ENCODE measurements at regions not wholly inside any gene's neighbourhood (a gene's known extent, or its start where the extent isn't known, plus 50 kb on each side); places are given as distances from the start of the nearest gene placed in this dataset.

GRCh38 chr20:60953321-60953720, 298.7 kb upstream of the CDH4 start:
- Histone ChIP-seq H3F3A (ENCODE audit: insufficient read depth) (no peaks in the 10 kb centered on the region), H3K79me2 (ENCODE audit: insufficient read depth, low read length) (no peaks in the 10 kb centered on the region), H3K9me2 (replicated peaks; ENCODE audit: insufficient read depth, low read length) (no peaks in the 10 kb centered on the region), H3K36me3 (ENCODE audit: low read length) (no peaks in the 10 kb centered on the region), H3K27me3 (ENCODE audit: low read length) (no peaks in the 10 kb centered on the region), H4K20me1 (ENCODE audit: low read depth, low read length) (no peaks in the 10 kb centered on the region), H3K27ac (ENCODE audit: low read depth, low read length) (no peak overlapping the region), H3K4me3 (ENCODE audit: insufficient read depth, low read length, poor library complexity, severe bottlenecking) (no peak overlapping the region), H2AFZ (ENCODE audit: low read depth, low read length, severe bottlenecking) (no peak overlapping the region), H3K9ac (ENCODE audit: low read length) (no peak overlapping the region), H3K4me2 (ENCODE audit: low read depth, low read length, poor library complexity, severe bottlenecking) (no peak overlapping the region), H3K9me3 (ENCODE audit: insufficient read depth, low read length) (no peaks in the 10 kb centered on the region)
- no peak for TF ChIP-seq CTCF (IDR thresholded peaks at IDR 0.05; ENCODE audit: insufficient read depth, low read length, poor library complexity, severe bottlenecking)
- no peak for TF ChIP-seq EZH2phosphoT487 (conservative IDR thresholded peaks at IDR 0.05; ENCODE audit: low read length)

GRCh38 chr20:60955706-60956105, 296.4 kb upstream of the CDH4 start:
- no peak overlapping the region for H3K4me2 ChIP-seq (ENCODE audit: low read depth, low read length, poor library complexity, severe bottlenecking)
- H3K9me2 ChIP-seq (replicated peaks; ENCODE audit: insufficient read depth, low read length), result no peaks in the 10 kb centered on the region
- no peaks in the 10 kb centered on the region for H4K20me1 ChIP-seq (ENCODE audit: low read depth, low read length)
- no peak overlapping the region for H3K27ac ChIP-seq (ENCODE audit: low read depth, low read length)
- no peaks in the 10 kb centered on the region for H3F3A ChIP-seq (ENCODE audit: insufficient read depth)
- no peak for TF ChIP-seq EZH2phosphoT487 (conservative IDR thresholded peaks at IDR 0.05; ENCODE audit: low read length)
- TF ChIP-seq CTCF (IDR thresholded peaks at IDR 0.05; ENCODE audit: insufficient read depth, low read length, poor library complexity, severe bottlenecking), result no peak
- no peaks in the 10 kb centered on the region for H3K27me3 ChIP-seq (ENCODE audit: low read length)
- H3K9ac ChIP-seq (ENCODE audit: low read length), result no peak overlapping the region
- no peaks in the 10 kb centered on the region for H3K36me3 ChIP-seq (ENCODE audit: low read length)
- no peaks in the 10 kb centered on the region for H3K9me3 ChIP-seq (ENCODE audit: insufficient read depth, low read length)
- H3K79me2 ChIP-seq (ENCODE audit: insufficient read depth, low read length), result no peaks in the 10 kb centered on the region
- H3K4me3 ChIP-seq (ENCODE audit: insufficient read depth, low read length, poor library complexity, severe bottlenecking), result no peak overlapping the region
- H2AFZ ChIP-seq (ENCODE audit: low read depth, low read length, severe bottlenecking), result no peak overlapping the region

GRCh38 chr20:60956194-60956593, 295.9 kb upstream of the CDH4 start:
- TF ChIP-seq CTCF (IDR thresholded peaks at IDR 0.05; ENCODE audit: insufficient read depth, low read length, poor library complexity, severe bottlenecking), result no peak
- TF ChIP-seq EZH2phosphoT487 (conservative IDR thresholded peaks at IDR 0.05; ENCODE audit: low read length), result no peak
- Histone ChIP-seq H3K9me2 (replicated peaks; ENCODE audit: insufficient read depth, low read length) (no peaks in the 10 kb centered on the region), H3K9me3 (ENCODE audit: insufficient read depth, low read length) (no peaks in the 10 kb centered on the region), H2AFZ (ENCODE audit: low read depth, low read length, severe bottlenecking) (no peak overlapping the region), H3K27me3 (ENCODE audit: low read length) (no peaks in the 10 kb centered on the region), H3F3A (ENCODE audit: insufficient read depth) (no peaks in the 10 kb centered on the region), H3K27ac (ENCODE audit: low read depth, low read length) (no peak overlapping the region), H3K9ac (ENCODE audit: low read length) (no peak overlapping the region), H3K4me2 (ENCODE audit: low read depth, low read length, poor library complexity, severe bottlenecking) (no peak overlapping the region), H3K4me3 (ENCODE audit: insufficient read depth, low read length, poor library complexity, severe bottlenecking) (no peak overlapping the region), H3K79me2 (ENCODE audit: insufficient read depth, low read length) (no peaks in the 10 kb centered on the region), H3K36me3 (ENCODE audit: low read length) (no peaks in the 10 kb centered on the region), H4K20me1 (ENCODE audit: low read depth, low read length) (no peaks in the 10 kb centered on the region)

- Histone ChIP-seq H3K79me2 (ENCODE audit: insufficient read depth, low read length) (no peaks in the 10 kb centered on the region), H3F3A (ENCODE audit: insufficient read depth) (no peaks in the 10 kb centered on the region), H3K9ac (ENCODE audit: low read length) (no peak overlapping the region), H3K36me3 (ENCODE audit: low read length) (no peaks in the 10 kb centered on the region), H3K27ac (ENCODE audit: low read depth, low read length) (no peak overlapping the region), H3K27me3 (ENCODE audit: low read length) (no peaks in the 10 kb centered on the region), H3K4me2 (ENCODE audit: low read depth, low read length, poor library complexity, severe bottlenecking) (no peak overlapping the region), H3K9me3 (ENCODE audit: insufficient read depth, low read length) (no peaks in the 10 kb centered on the region), H4K20me1 (ENCODE audit: low read depth, low read length) (no peaks in the 10 kb centered on the region), H3K4me3 (ENCODE audit: insufficient read depth, low read length, poor library complexity, severe bottlenecking) (no peak overlapping the region), H3K9me2 (replicated peaks; ENCODE audit: insufficient read depth, low read length) (no peaks in the 10 kb centered on the region), H2AFZ (ENCODE audit: low read depth, low read length, severe bottlenecking) (no peak overlapping the region)
- no peak for TF ChIP-seq EZH2phosphoT487 (conservative IDR thresholded peaks at IDR 0.05; ENCODE audit: low read length)
- no peak for TF ChIP-seq CTCF (IDR thresholded peaks at IDR 0.05; ENCODE audit: insufficient read depth, low read length, poor library complexity, severe bottlenecking)
These were observed 294.4 kb upstream of the CDH4 start for GRCh38 chr20:60957621-60958020.
